Thyroid gland (tissue), 4 donors: ENCODE measurements at regions not wholly inside any gene's neighbourhood (a gene's known extent, or its start where the extent isn't known, plus 50 kb on each side); places are given as distances from the start of the nearest gene placed in this dataset.

Experiments
- DNase-seq, 2 donors: peaks; one replicate each; pipeline ENCODE4 v3.0.0-alpha.2; 2019
- H3K27ac ChIP-seq, 3 donors: fragments of 200-600 bp; sonication (generic); 1 replicate in 2 of 3; 2 replicates in 1 of 3; pipeline ENCODE4 v1.5.1; 2016 to 2019; ENCODE audit warnings: mild to moderate bottlenecking in 1 of 3, moderate library complexity in 1 of 3
- H3K27me3 ChIP-seq: fragments of 200-600 bp; sonication (generic); one replicate; pipeline ENCODE4 v1.5.1; 2019
- H3K36me3 ChIP-seq, 2 donors: fragments of 200-600 bp; sonication (generic); one replicate each; pipeline ENCODE4 v1.5.1; 2016 to 2019
- H3K4me1 ChIP-seq, 2 donors: fragments of 200-600 bp; sonication (generic); one replicate each; pipeline ENCODE4 v1.5.1; 2017 to 2019
- H3K4me3 ChIP-seq, 3 donors: fragments of 200-600 bp; sonication (generic); replicated peaks in 1 of 3; 1 replicate in 2 of 3; 2 replicates in 1 of 3; pipeline ENCODE4 v1.5.1; 2016; ENCODE audit warnings: mild to moderate bottlenecking in 1 of 3
- H3K9me3 ChIP-seq: fragments of 200-600 bp; sonication (generic); one replicate; pipeline ENCODE4 v1.5.1; 2017
- POLR2A ChIP-seq, 2 donors: fragments of 450-650 bp; IDR thresholded peaks; one replicate each; pipeline ENCODE4 v1.6.1; 2017; ENCODE audit warnings: antibody characterized with exemption in 2 of 2, mild to moderate bottlenecking in 2 of 2, moderate library complexity in 1 of 2
- WGBS, 2 donors: methylation state at CpG; one replicate each; pipeline ENCODE4 v1.1.5; 2017; 5-methylcytosine and 5-hydroxymethylcytosine counted together
- intact Hi-C: fragments of 100-400 bp; cut with DNase I; formaldehyde crosslinking; loops from one replicate; pipeline ENCODE4 v1.15.1; 2023
- TF ChIP-seq, protein P1 (sequence below), 6 experiments: fragments of 200-600 bp in 3 of 6; fragments of 450-650 bp in 3 of 6; sonication (generic) in 3 of 6; IDR thresholded peaks; one replicate each; pipeline ENCODE4 v1.5.1; 2016 to 2019; ENCODE audit warnings: antibody characterized with exemption in 6 of 6, mild to moderate bottlenecking in 2 of 6, inconsistent platforms in 1 of 6, moderate library complexity in 1 of 6

DNA sequence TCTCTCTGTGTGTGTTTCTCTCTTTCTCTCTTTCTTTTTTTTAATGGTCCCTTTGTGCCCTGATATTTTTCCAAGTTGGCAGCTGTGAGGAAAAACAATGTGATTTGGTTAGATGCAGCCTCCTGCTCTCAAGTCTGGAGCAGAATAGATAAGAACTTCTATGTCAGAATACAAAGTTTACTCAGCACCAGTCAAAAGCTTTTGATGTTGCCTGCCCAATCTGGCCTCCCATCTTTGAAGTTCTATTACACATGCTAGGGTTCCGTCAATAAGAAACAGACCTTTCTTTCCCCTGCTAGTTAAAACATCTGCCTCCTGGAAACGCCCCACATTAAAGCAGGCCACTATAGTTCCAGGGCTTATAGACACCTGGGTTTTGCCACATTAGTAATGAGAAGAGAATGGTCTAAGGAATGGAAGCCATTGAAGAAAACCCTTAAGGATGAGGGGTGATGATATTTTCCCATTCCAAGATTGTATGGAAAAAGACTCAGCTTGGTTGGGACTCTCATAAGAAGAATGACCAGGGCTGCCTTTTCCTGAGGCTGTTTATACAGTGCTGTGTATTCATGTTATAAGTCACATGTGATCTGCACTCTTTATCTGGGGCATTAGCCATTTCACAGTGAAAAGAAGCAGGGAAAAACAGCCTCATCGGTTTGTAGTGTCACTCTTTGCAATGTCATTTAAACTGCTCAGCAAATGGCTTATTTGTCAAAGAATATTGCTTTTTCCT lies 414.7 kb upstream of the PROX1 start:
- H3K36me3 ChIP-seq = no peaks in the 10 kb centered on the region
- no peaks in the 10 kb centered on the region for H3K9me3 ChIP-seq
- H3K27me3 ChIP-seq = no peaks in the 10 kb centered on the region
- TF ChIP-seq POLR2A (IDR thresholded peaks at IDR 0.05) = no peak
- TF ChIP-seq, protein P1, sequence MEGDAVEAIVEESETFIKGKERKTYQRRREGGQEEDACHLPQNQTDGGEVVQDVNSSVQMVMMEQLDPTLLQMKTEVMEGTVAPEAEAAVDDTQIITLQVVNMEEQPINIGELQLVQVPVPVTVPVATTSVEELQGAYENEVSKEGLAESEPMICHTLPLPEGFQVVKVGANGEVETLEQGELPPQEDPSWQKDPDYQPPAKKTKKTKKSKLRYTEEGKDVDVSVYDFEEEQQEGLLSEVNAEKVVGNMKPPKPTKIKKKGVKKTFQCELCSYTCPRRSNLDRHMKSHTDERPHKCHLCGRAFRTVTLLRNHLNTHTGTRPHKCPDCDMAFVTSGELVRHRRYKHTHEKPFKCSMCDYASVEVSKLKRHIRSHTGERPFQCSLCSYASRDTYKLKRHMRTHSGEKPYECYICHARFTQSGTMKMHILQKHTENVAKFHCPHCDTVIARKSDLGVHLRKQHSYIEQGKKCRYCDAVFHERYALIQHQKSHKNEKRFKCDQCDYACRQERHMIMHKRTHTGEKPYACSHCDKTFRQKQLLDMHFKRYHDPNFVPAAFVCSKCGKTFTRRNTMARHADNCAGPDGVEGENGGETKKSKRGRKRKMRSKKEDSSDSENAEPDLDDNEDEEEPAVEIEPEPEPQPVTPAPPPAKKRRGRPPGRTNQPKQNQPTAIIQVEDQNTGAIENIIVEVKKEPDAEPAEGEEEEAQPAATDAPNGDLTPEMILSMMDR (IDR thresholded peaks at IDR 0.05) = no peak
- no peak for DNase-seq
- intact Hi-C loops = no loop called here
- H3K4me3 ChIP-seq = no peak overlapping the region
- no peak overlapping the region for H3K27ac ChIP-seq
- 52 to 71% methylated on average over 3 of the region's 3 CpGs for WGBS, 2 donors
- H3K4me1 ChIP-seq = no peaks in the 10 kb centered on the region

DNA sequence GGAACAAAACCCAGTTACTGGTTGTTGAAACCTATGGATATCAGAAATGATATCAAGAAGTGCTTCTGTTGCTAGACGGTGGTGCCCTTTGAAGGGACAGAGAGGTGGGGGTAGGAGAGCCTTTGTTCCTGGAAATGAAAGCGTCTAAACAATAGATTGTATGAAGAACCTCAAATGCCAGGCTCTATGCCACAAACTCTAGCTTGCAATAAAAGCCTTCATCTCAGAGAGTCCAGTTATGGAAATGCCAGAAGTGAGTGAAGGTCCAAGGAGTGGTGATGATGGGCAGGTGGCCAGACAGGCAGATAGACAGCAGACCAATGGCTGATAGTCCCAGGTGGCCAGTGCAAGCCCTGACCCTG lies 414.1 kb upstream of the PROX1 start:
- Histone ChIP-seq H3K27ac (no peak overlapping the region), H3K36me3 (no peaks in the 10 kb centered on the region), H3K27me3 (no peaks in the 10 kb centered on the region), H3K4me1 (no peaks in the 10 kb centered on the region), H3K4me3 (no peak overlapping the region), H3K9me3 (no peaks in the 10 kb centered on the region)
- intact Hi-C loops = no loop called here
- DNase-seq = no peak
- 68 to 85% methylated on average over 2 of the region's 2 CpGs for WGBS, 2 donors
- TF ChIP-seq, protein P1 (IDR thresholded peaks at IDR 0.05) = no peak
- no peak for TF ChIP-seq POLR2A (IDR thresholded peaks at IDR 0.05)

DNA sequence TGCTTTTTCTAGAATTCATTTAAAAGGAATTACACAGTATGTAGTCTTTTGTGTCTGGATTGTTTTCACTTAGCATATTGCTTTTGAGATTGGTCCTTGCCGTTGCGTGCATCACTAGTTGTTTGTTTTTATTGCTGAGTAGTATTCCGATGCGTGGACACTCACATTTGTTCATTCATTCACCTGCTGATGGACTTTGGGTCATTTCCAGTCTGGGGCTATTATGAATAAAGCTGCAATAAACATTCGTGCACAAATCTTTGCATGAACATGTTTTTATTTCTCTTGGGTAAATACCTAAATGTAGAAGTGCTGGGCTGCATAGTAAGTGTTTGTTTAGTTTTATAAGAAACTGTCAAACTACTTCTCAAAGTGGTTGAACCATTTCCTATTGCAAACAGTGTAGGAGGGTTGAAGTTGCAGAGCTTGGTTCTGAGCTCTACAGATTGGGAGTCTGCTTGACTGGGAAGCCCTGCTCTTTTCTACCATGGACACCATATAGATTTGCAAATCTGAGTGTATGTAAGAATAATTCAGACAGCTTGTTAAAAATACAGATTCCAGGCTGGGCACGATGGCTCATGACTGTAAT lies 404.7 kb upstream of the PROX1 start:
- Histone ChIP-seq H3K27ac (no peak overlapping the region), H3K4me3 (no peak overlapping the region), H3K36me3 (no peaks in the 10 kb centered on the region), H3K9me3 (no peaks in the 10 kb centered on the region), H3K27me3 (no peaks in the 10 kb centered on the region), H3K4me1 (no peaks in the 10 kb centered on the region)
- intact Hi-C loops = no loop called here
- TF ChIP-seq, protein P1 (IDR thresholded peaks at IDR 0.05) = no peak
- TF ChIP-seq POLR2A (IDR thresholded peaks at IDR 0.05) = no peak
- 51 to 61% methylated on average over 6 of the region's 6 CpGs for WGBS, 2 donors
- DNase-seq = no peak

DNA sequence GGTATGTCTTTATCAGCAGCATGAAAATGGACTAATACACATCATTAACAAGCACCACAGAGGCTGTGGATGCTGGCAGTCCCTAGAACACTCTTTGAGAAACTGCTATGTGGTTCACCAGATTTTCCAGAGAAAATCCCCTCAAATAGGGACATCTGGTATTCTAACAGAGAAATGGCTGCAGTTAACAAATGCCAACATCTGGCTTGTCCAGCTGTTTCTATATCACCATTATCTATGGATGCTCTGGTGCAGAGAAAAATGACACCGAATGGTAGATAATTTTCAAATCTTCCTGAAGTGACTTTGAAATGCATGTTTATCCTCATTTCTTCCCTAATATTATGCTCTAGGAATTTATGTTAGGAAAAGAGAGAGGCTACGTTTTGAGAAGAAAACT lies 403.5 kb upstream of the PROX1 start:
- Histone ChIP-seq H3K27ac (no peak overlapping the region), H3K27me3 (no peaks in the 10 kb centered on the region), H3K9me3 (no peaks in the 10 kb centered on the region), H3K4me1 (no peaks in the 10 kb centered on the region), H3K4me3 (no peak overlapping the region), H3K36me3 (no peaks in the 10 kb centered on the region)
- intact Hi-C loops = no loop called here
- no peak for DNase-seq
- TF ChIP-seq POLR2A (IDR thresholded peaks at IDR 0.05) = no peak
- TF ChIP-seq, protein P1 (IDR thresholded peaks at IDR 0.05) = no peak
- 75 to 82% methylated on average over 2 of the region's 2 CpGs for WGBS, 2 donors

DNA sequence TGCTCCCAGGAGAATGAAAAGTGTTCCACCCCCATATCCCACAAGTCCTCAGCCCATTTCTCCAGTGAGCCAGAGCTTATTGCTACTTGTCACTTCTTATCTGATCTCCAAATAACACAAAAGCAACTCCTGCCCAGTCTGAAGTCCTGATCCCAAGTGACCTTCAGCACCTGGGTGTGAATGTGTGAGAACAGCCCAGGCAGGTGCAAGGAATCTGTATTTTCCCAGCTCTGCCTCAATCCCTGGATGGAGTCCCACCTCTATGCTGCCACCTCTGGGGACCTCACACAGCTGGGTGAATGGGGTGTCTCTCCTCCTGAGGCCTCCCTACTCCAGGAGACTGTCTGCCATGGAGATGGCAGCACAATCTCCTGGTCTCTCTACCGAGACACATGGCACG lies 402.4 kb upstream of the PROX1 start:
- intact Hi-C loops = no loop called here
- WGBS, 2 donors = 83 to 86% methylated on average over 1 to 2 of the region's 2 CpGs
- H3K9me3 ChIP-seq = no peaks in the 10 kb centered on the region
- H3K4me1 ChIP-seq = no peaks in the 10 kb centered on the region
- no peaks in the 10 kb centered on the region for H3K36me3 ChIP-seq
- DNase-seq = no peak
- H3K27ac ChIP-seq = no peak overlapping the region
- no peak for TF ChIP-seq POLR2A (IDR thresholded peaks at IDR 0.05)
- TF ChIP-seq, protein P1 (IDR thresholded peaks at IDR 0.05) = no peak
- no peak overlapping the region for H3K4me3 ChIP-seq
- H3K27me3 ChIP-seq = no peaks in the 10 kb centered on the region
